Vagina (tissue), 2 donors: ENCODE measurements at regions not wholly inside any gene's neighbourhood (a gene's known extent, or its start where the extent isn't known, plus 50 kb on each side); places are given as distances from the start of the nearest gene placed in this dataset.

Source experiments
- DNase-seq, 2 donors: peaks; one replicate each; pipeline ENCODE4 v3.0.0-alpha.2; 2017; ENCODE audit errors: extremely low spot score in 2 of 2
- H3K27ac ChIP-seq: fragments of 200-600 bp; sonication (generic); one replicate; pipeline ENCODE4 v1.5.1; 2019
- H3K27me3 ChIP-seq: fragments of 200-600 bp; sonication (generic); one replicate; pipeline ENCODE4 v1.5.1; 2019
- H3K36me3 ChIP-seq, 2 donors: fragments of 200-600 bp; sonication (generic); one replicate each; pipeline ENCODE4 v1.5.1; 2017 to 2019
- H3K4me1 ChIP-seq: fragments of 200-600 bp; sonication (generic); one replicate; pipeline ENCODE4 v1.5.1; 2019
- H3K4me3 ChIP-seq, 2 donors: fragments of 200-600 bp; sonication (generic); 1 replicate in 1 of 2; 2 replicates in 1 of 2; pipeline ENCODE4 v1.5.1; 2016 to 2019
- H3K9me3 ChIP-seq: fragments of 200-600 bp; sonication (generic); one replicate; pipeline ENCODE4 v1.5.1; 2019
- CTCF ChIP-seq, 3 experiments: fragments of 450-650 bp in 2 of 3; fragments of 200-600 bp in 1 of 3; sonication (generic) in 1 of 3; IDR thresholded peaks; one replicate each; pipeline ENCODE4 v1.5.1; 2017 to 2019; ENCODE audit warnings: antibody characterized with exemption in 3 of 3, mild to moderate bottlenecking in 2 of 3, moderate library complexity in 2 of 3
- POLR2A ChIP-seq, 2 donors: fragments of 450-650 bp; IDR thresholded peaks; one replicate each; pipeline ENCODE4 v1.6.1; 2017; ENCODE audit warnings: antibody characterized with exemption in 2 of 2, mild to moderate bottlenecking in 2 of 2, moderate library complexity in 2 of 2
- POLR2AphosphoS5 ChIP-seq, 2 donors: sonication (generic); formaldehyde crosslinking; IDR thresholded peaks; one replicate each; pipeline ENCODE4 v1.9.0; 2017; ENCODE audit warnings: antibody characterized with exemption in 2 of 2, mild to moderate bottlenecking in 2 of 2, low read depth in 1 of 2; ENCODE audit not compliant: insufficient read depth in 1 of 2
- intact Hi-C: fragments of 100-400 bp; cut with DNase I; formaldehyde crosslinking; loops from one replicate; pipeline ENCODE4 v1.15.1; 2023

- Histone ChIP-seq H3K9me3 (no peaks in the 10 kb centered on the region), H3K4me1 (no peaks in the 10 kb centered on the region), H3K4me3 (no peak overlapping the region), H3K27ac (no peak overlapping the region), H3K27me3 (no peaks in the 10 kb centered on the region), H3K36me3 (no peaks in the 10 kb centered on the region)
- intact Hi-C loops: no loop called here
- DNase-seq: no peak
- TF ChIP-seq POLR2A (IDR thresholded peaks at IDR 0.05) (no peak), POLR2AphosphoS5 (IDR thresholded peaks at IDR 0.05; ENCODE audit: insufficient read depth in 1 of 2, low read depth in 1 of 2) (no peak), CTCF (IDR thresholded peaks at IDR 0.05) (no peak)
Observed at GRCh38 chr7:125847055-125847454, 917.4 kb upstream of the POT1 start.

GRCh38 chr7:125845686-125846085 lies 916.1 kb upstream of the POT1 start:
- TF ChIP-seq POLR2A (IDR thresholded peaks at IDR 0.05): no peak
- TF ChIP-seq POLR2AphosphoS5 (IDR thresholded peaks at IDR 0.05; ENCODE audit: insufficient read depth in 1 of 2, low read depth in 1 of 2): no peak
- TF ChIP-seq CTCF (IDR thresholded peaks at IDR 0.05): no peak
- H3K27ac ChIP-seq: no peak overlapping the region
- no peaks in the 10 kb centered on the region for H3K36me3 ChIP-seq
- H3K4me1 ChIP-seq: no peaks in the 10 kb centered on the region
- intact Hi-C loops: no loop called here
- no peak overlapping the region for H3K4me3 ChIP-seq
- DNase-seq: no peak
- H3K27me3 ChIP-seq: no peaks in the 10 kb centered on the region
- no peaks in the 10 kb centered on the region for H3K9me3 ChIP-seq

- Histone ChIP-seq H3K27ac (no peak overlapping the region), H3K36me3 (no peaks in the 10 kb centered on the region), H3K4me3 (no peak overlapping the region), H3K27me3 (no peaks in the 10 kb centered on the region), H3K9me3 (no peaks in the 10 kb centered on the region), H3K4me1 (no peaks in the 10 kb centered on the region)
- TF ChIP-seq POLR2AphosphoS5 (IDR thresholded peaks at IDR 0.05; ENCODE audit: insufficient read depth in 1 of 2, low read depth in 1 of 2) (no peak), CTCF (IDR thresholded peaks at IDR 0.05) (no peak), POLR2A (IDR thresholded peaks at IDR 0.05) (no peak)
- intact Hi-C loops: no loop called here
- no peak for DNase-seq
Observed at GRCh38 chr7:125834421-125834820, 904.8 kb upstream of the POT1 start.

GRCh38 chr7:125833839-125834238 lies 904.2 kb upstream of the POT1 start:
- no peaks in the 10 kb centered on the region for H3K27me3 ChIP-seq
- H3K9me3 ChIP-seq: no peaks in the 10 kb centered on the region
- no peak for DNase-seq
- no peaks in the 10 kb centered on the region for H3K36me3 ChIP-seq
- intact Hi-C loops: no loop called here
- H3K4me1 ChIP-seq: no peaks in the 10 kb centered on the region
- H3K27ac ChIP-seq: no peak overlapping the region
- TF ChIP-seq POLR2A (IDR thresholded peaks at IDR 0.05): no peak
- TF ChIP-seq POLR2AphosphoS5 (IDR thresholded peaks at IDR 0.05; ENCODE audit: insufficient read depth in 1 of 2, low read depth in 1 of 2): no peak
- TF ChIP-seq CTCF (IDR thresholded peaks at IDR 0.05): no peak
- H3K4me3 ChIP-seq: no peak overlapping the region

- TF ChIP-seq POLR2A (IDR thresholded peaks at IDR 0.05): no peak
- Histone ChIP-seq H3K36me3 (no peaks in the 10 kb centered on the region), H3K27ac (no peak overlapping the region), H3K4me1 (no peaks in the 10 kb centered on the region), H3K4me3 (no peak overlapping the region), H3K27me3 (no peaks in the 10 kb centered on the region), H3K9me3 (no peaks in the 10 kb centered on the region)
- no peak for DNase-seq
- intact Hi-C loops: no loop called here
Observed at GRCh38 chr7:125830743-125831142, 901.1 kb upstream of the POT1 start.
